Progenitor cell of endocrine pancreas (in vitro differentiated cells): ENCODE measurements at regions not wholly inside any gene's neighbourhood (a gene's known extent, or its start where the extent isn't known, plus 50 kb on each side); places are given as distances from the start of the nearest gene placed in this dataset.

Source experiments
- DNase-seq: peaks from one replicate; pipeline ENCODE4 v3.0.0; 2021; ENCODE audit warnings: low spot score; ENCODE audit not compliant: unreplicated experiment
- H3K27ac Mint-ChIP-seq: 2 replicates; pipeline ENCODE4 v1.8.0; 2021; ENCODE audit warnings: mild to moderate bottlenecking, moderate library complexity, mixed read lengths
- H3K27me3 Mint-ChIP-seq: 2 replicates; pipeline ENCODE4 v1.8.0; 2021; ENCODE audit warnings: mixed read lengths
- H3K36me3 Mint-ChIP-seq: 2 replicates; pipeline ENCODE4 v1.8.0; 2022; ENCODE audit warnings: mixed read lengths; ENCODE audit not compliant: insufficient read depth
- H3K4me1 Mint-ChIP-seq: 2 replicates; pipeline ENCODE4 v1.8.0; 2021; ENCODE audit warnings: low read depth, mixed read lengths
- H3K4me3 Mint-ChIP-seq: 2 replicates; pipeline ENCODE4 v1.8.0; 2021; ENCODE audit warnings: low read depth, mild to moderate bottlenecking, moderate library complexity, mixed read lengths
- H3K9me3 Mint-ChIP-seq: 2 replicates; pipeline ENCODE4 v1.8.0; 2021; ENCODE audit warnings: low read depth, mixed read lengths
- TF ChIP-seq, protein P1 (sequence below): fragments of 200-600 bp; sonication (generic); IDR thresholded peaks from one replicate; pipeline ENCODE4 v1.5.0; 2021; ENCODE audit warnings: antibody characterized with exemption, mild to moderate bottlenecking; ENCODE audit not compliant: unreplicated experiment

DNA sequence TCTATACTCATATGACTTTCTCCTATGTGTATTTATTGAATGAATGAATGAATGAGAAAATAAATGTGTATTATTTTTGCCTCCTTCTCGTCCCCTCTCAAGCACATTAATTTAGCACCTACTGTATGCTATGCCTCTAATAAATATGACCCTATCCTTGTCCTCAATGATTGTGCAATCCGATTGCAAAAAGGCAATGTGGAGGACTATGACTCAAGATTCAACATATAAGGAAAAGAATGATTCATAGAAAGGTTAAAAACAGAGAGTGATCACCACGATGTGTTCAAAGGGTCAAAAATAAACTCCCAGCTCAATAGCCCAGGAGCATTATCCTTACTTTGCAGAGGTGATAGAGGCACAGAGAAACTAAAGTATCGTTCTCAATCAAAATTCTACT is 322.8 kb upstream of the SORCS1 start:
- H3K27me3 Mint-ChIP-seq, result no peaks in the 10 kb centered on the region
- no peaks in the 10 kb centered on the region for H3K4me1 Mint-ChIP-seq
- H3K4me3 Mint-ChIP-seq, result no peak overlapping the region
- peaks cover 3% of the 10 kb centered on the region for H3K9me3 Mint-ChIP-seq
- DNase-seq, result no peak
- TF ChIP-seq, protein P1, sequence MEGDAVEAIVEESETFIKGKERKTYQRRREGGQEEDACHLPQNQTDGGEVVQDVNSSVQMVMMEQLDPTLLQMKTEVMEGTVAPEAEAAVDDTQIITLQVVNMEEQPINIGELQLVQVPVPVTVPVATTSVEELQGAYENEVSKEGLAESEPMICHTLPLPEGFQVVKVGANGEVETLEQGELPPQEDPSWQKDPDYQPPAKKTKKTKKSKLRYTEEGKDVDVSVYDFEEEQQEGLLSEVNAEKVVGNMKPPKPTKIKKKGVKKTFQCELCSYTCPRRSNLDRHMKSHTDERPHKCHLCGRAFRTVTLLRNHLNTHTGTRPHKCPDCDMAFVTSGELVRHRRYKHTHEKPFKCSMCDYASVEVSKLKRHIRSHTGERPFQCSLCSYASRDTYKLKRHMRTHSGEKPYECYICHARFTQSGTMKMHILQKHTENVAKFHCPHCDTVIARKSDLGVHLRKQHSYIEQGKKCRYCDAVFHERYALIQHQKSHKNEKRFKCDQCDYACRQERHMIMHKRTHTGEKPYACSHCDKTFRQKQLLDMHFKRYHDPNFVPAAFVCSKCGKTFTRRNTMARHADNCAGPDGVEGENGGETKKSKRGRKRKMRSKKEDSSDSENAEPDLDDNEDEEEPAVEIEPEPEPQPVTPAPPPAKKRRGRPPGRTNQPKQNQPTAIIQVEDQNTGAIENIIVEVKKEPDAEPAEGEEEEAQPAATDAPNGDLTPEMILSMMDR, result no peak
- H3K27ac Mint-ChIP-seq, result no peak overlapping the region
- H3K36me3 Mint-ChIP-seq, result no peaks in the 10 kb centered on the region

DNA sequence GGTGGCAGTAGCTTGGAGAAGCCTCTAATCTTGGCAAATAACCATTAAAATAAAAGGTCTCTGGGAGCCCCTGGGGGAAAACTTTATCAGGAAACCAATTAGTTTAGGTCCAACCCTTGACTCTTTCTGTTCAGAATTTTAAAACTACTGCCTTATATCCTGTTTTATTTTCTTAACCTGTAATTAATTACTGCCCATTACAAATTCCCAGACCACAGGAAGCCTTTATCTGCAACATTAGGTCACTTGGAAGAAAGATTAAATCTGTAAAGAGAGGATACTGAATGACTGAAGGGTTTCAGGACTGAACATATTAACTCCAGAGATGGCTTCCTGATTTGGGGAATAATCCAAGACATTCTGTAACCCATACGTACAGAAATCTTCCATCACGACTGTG is 320.5 kb upstream of the SORCS1 start:
- H3K4me1 Mint-ChIP-seq, result no peaks in the 10 kb centered on the region
- H3K36me3 Mint-ChIP-seq, result no peaks in the 10 kb centered on the region
- TF ChIP-seq, protein P1, result no peak
- H3K27ac Mint-ChIP-seq, result no peak overlapping the region
- H3K27me3 Mint-ChIP-seq, result no peaks in the 10 kb centered on the region
- DNase-seq, result no peak
- H3K4me3 Mint-ChIP-seq, result no peak overlapping the region
- peaks cover 3% of the 10 kb centered on the region for H3K9me3 Mint-ChIP-seq

DNA sequence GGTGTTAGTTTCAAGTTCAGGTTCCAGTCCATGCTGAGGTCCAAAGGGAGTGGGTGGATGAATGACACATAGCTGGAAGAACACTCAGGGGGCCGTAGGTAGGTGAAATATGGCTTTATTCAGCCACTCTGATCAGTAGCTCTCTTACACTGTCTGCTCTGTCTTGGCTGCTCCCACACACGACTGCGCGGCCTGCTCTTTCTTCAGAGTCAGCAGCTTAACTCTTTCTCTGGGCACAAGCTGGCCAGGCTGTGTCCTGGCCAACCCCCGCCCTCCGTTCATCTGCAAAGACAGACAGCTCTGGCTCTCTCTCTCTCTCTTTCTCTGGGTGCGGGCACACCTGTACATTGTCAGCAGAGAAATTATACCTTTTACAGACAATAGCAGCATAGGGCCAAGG is 317.4 kb upstream of the SORCS1 start:
- no peak overlapping the region for H3K27ac Mint-ChIP-seq
- no peak for DNase-seq
- H3K9me3 Mint-ChIP-seq, result peaks cover 6% of the 10 kb centered on the region
- no peaks in the 10 kb centered on the region for H3K27me3 Mint-ChIP-seq
- no peak overlapping the region for H3K4me3 Mint-ChIP-seq
- no peaks in the 10 kb centered on the region for H3K4me1 Mint-ChIP-seq
- H3K36me3 Mint-ChIP-seq, result no peaks in the 10 kb centered on the region
- TF ChIP-seq, protein P1, result no peak

DNA sequence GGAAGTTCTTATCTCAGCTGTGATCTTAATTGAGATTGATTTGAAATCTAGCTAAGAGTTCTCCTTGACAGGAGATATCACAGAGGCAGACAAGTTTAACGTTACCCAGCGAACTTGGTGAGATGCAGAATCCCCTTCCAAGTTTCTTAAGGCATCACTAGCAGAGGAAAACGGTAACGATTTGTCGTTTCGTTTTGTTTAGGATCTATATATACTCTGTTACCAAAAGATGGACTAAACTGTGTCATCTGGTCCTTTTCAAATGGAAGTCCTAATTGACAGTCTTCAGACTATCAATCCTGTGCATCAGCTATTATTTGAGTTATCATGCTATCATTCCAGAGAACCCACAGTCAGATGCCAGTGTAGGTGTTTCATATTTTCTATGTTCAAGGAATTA is 316.7 kb upstream of the SORCS1 start:
- TF ChIP-seq, protein P1, result no peak
- Mint-ChIP-seq H3K27ac (no peak overlapping the region), H3K27me3 (no peaks in the 10 kb centered on the region), H3K9me3 (peaks cover 6% of the 10 kb centered on the region), H3K4me3 (no peak overlapping the region), H3K4me1 (no peaks in the 10 kb centered on the region), H3K36me3 (no peaks in the 10 kb centered on the region)
- DNase-seq, result no peak

DNA sequence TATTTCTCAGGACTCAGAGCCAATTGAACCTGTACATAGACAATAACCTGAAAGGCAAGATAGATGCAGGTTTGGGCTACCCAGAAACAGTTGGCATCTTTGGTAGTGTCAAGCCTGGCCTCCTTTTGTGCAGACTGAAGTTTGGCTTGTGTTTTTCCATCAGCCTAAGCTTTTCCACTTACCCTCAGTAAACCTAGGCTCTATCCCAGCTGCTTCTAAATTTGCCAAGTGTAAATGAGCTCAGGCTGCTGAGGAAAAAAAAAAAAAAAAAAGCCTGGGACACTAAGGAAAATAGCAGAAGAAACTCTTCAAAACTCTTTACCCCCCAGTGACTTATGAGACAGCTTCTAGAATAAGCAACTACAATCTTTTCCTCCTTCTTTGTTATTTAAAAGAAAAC is 316.3 kb upstream of the SORCS1 start:
- TF ChIP-seq, protein P1, result no peak
- no peak overlapping the region for H3K27ac Mint-ChIP-seq
- H3K27me3 Mint-ChIP-seq, result no peaks in the 10 kb centered on the region
- no peak for DNase-seq
- no peak overlapping the region for H3K4me3 Mint-ChIP-seq
- no peaks in the 10 kb centered on the region for H3K4me1 Mint-ChIP-seq
- no peaks in the 10 kb centered on the region for H3K36me3 Mint-ChIP-seq
- peaks cover 6% of the 10 kb centered on the region for H3K9me3 Mint-ChIP-seq
